KMS-11 (cell line): ENCODE measurements at regions not wholly inside any gene's neighbourhood (a gene's known extent, or its start where the extent isn't known, plus 50 kb on each side); places are given as distances from the start of the nearest gene placed in this dataset.

Experiments
- H2AFZ ChIP-seq: fragments of 200-600 bp; sonication (generic); 2 replicates; pipeline ENCODE4 v1.6.1; 2016; ENCODE audit warnings: antibody characterized with exemption, mixed run types, low read depth
- H3K27ac ChIP-seq: fragments of 200-600 bp; sonication (generic); 2 replicates; pipeline ENCODE4 v1.6.1; 2016; ENCODE audit warnings: mild to moderate bottlenecking, mixed run types
- H3K27me3 ChIP-seq: fragments of 200-600 bp; sonication (generic); 2 replicates; pipeline ENCODE4 v1.6.1; 2017; ENCODE audit warnings: mild to moderate bottlenecking, low read depth, mixed run types, moderate library complexity; ENCODE audit not compliant: insufficient read depth
- H3K36me3 ChIP-seq: fragments of 200-600 bp; sonication (generic); 2 replicates; pipeline ENCODE4 v1.6.1; 2017; ENCODE audit warnings: mild to moderate bottlenecking, mixed run types; ENCODE audit not compliant: insufficient read depth
- H3K4me1 ChIP-seq: fragments of 200-600 bp; sonication (generic); 2 replicates; pipeline ENCODE4 v1.6.1; 2016; ENCODE audit warnings: mild to moderate bottlenecking, low read depth, mixed run types; ENCODE audit not compliant: poor library complexity, severe bottlenecking
- H3K4me2 ChIP-seq: fragments of 200-600 bp; sonication (generic); 2 replicates; pipeline ENCODE4 v1.7.0; 2016; ENCODE audit warnings: mild to moderate bottlenecking, mixed run types
- H3K4me3 ChIP-seq: fragments of 200-600 bp; sonication (generic); IDR thresholded peaks from 2 replicates; pipeline ENCODE4 v1.6.1; 2017; ENCODE audit warnings: low read depth, low read length, mixed read lengths; ENCODE audit not compliant: insufficient read depth
- H3K79me2 ChIP-seq: fragments of 200-600 bp; sonication (generic); 2 replicates; pipeline ENCODE4 v1.6.1; 2016; ENCODE audit warnings: low read depth, mixed run types; ENCODE audit not compliant: insufficient read depth
- H3K9ac ChIP-seq: fragments of 200-600 bp; sonication (generic); 2 replicates; pipeline ENCODE4 v1.6.1; 2016; ENCODE audit warnings: mild to moderate bottlenecking, mixed run types
- H4K20me1 ChIP-seq: fragments of 200-600 bp; sonication (generic); 2 replicates; pipeline ENCODE4 v1.6.1; 2016; ENCODE audit warnings: mild to moderate bottlenecking, mixed run types; ENCODE audit not compliant: insufficient read depth
- TF ChIP-seq, protein P1 (sequence below): fragments of 200-600 bp; sonication (generic); conservative IDR thresholded peaks from 2 replicates; pipeline ENCODE4 v1.6.1; 2017; ENCODE audit warnings: low read depth, mild to moderate bottlenecking, antibody characterized with exemption, low read length, moderate library complexity, mixed read lengths

DNA sequence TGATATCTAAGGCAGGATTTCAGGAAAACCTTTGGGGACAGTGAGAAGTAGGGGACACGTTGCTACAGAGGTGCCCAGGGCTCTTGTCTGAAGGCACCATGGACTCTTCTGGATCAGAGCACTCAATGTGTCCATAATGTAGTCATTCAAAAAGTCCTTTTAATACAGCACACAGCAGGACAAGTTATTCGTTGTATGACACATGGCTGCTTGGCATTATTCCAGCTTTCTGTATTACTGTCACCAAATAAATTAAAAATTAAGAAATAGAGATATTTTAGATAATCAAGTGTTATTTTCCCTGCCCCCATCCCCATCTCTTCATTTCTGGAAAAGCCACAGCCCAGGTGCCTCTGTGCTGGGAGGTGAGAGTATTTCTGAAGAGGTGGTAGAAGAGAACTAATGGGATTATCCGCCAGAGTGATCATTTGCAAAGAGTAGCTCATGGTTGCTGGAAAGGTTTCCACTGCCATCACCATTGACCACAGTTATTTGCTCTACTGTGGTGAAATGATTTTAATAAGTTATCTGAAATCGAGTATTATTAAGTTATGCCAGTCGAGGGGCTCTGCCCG, 83.0 kb downstream of the CXCL12 start:
- Histone ChIP-seq H3K4me2 (no peak overlapping the region), H3K4me1 (no peaks in the 10 kb centered on the region), H4K20me1 (no peaks in the 10 kb centered on the region), H3K79me2 (no peaks in the 10 kb centered on the region), H3K27ac (no peak overlapping the region), H2AFZ (no peak overlapping the region), H3K36me3 (no peaks in the 10 kb centered on the region), H3K27me3 (no peaks in the 10 kb centered on the region), H3K9ac (no peak overlapping the region), H3K4me3 (no peak overlapping the region)
- TF ChIP-seq, protein P1, sequence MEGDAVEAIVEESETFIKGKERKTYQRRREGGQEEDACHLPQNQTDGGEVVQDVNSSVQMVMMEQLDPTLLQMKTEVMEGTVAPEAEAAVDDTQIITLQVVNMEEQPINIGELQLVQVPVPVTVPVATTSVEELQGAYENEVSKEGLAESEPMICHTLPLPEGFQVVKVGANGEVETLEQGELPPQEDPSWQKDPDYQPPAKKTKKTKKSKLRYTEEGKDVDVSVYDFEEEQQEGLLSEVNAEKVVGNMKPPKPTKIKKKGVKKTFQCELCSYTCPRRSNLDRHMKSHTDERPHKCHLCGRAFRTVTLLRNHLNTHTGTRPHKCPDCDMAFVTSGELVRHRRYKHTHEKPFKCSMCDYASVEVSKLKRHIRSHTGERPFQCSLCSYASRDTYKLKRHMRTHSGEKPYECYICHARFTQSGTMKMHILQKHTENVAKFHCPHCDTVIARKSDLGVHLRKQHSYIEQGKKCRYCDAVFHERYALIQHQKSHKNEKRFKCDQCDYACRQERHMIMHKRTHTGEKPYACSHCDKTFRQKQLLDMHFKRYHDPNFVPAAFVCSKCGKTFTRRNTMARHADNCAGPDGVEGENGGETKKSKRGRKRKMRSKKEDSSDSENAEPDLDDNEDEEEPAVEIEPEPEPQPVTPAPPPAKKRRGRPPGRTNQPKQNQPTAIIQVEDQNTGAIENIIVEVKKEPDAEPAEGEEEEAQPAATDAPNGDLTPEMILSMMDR = no peak

DNA sequence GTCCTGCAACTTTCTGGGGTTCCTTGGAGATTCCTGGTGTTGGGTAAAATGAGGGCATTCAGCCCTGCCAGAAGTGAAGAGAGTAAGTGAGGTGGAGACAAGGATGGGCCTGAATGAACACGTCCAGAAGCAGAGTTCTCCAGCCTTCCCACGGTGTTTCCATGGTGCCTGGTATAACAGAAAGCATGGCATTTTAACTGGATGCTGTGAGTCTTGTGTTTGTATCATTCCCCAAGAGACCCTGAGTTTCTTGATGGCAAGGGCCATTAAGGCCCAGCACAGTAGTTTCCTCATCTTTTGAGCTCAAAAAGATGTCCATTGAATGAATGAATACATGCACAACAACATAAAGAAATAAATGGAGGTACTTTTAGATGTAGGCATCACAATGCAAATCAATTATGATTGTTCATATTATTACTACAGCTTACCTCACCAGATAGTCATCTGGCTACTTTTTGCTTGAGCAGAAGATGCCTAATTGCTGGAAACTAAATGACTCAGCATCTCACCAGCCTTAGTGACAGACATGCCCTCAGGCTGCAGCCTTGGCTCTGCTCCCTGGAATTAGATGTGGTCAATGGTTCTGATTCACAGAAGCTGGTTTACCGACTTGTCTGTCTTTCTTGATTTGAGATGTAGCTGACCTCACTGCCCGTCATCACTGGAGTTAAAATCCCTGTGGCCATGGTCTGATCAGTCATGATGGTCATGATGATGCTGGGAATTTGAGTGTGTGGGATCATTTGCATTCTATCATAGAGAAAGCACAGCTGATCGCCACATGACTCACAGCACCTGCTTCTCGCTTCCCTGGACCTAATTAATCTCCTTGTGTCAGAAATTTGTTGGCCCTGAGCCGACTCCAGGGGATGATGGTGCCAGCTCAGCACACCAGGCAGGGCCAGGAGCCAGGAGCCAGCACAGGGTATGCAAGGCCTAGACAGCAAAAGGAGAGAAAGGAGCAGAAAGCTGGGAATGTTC, 83.9 kb downstream of the CXCL12 start:
- no peaks in the 10 kb centered on the region for H3K27me3 ChIP-seq
- H3K9ac ChIP-seq = no peak overlapping the region
- H3K4me2 ChIP-seq = no peak overlapping the region
- no peak overlapping the region for H3K4me3 ChIP-seq
- TF ChIP-seq, protein P1 = no peak
- no peaks in the 10 kb centered on the region for H3K36me3 ChIP-seq
- H3K27ac ChIP-seq = no peak overlapping the region
- no peak overlapping the region for H2AFZ ChIP-seq
- H3K4me1 ChIP-seq = no peaks in the 10 kb centered on the region
- H3K79me2 ChIP-seq = no peaks in the 10 kb centered on the region
- H4K20me1 ChIP-seq = no peaks in the 10 kb centered on the region

DNA sequence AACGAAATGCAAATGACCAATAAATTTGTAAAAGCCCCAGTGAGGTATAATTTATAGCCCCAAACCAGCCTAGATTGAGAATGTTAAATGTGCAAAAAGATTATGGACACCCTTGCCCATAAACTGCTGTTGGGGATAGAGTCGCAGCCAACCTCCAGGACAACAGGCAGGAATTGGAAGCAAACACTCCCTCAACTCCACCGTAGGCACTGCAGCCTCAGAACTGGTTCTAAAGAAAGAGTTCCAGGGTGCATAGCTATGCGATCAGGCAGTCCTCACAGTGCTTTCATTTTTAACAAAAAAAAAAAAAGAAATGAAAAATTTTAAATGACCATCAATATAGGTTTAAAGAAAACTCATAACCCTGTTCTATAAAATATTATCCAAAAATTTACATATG, 86.2 kb downstream of the CXCL12 start:
- Histone ChIP-seq H4K20me1 (no peaks in the 10 kb centered on the region), H3K27me3 (no peaks in the 10 kb centered on the region), H3K36me3 (no peaks in the 10 kb centered on the region), H3K9ac (no peak overlapping the region), H3K4me1 (no peaks in the 10 kb centered on the region), H3K4me2 (no peak overlapping the region), H2AFZ (no peak overlapping the region), H3K79me2 (no peaks in the 10 kb centered on the region), H3K27ac (no peak overlapping the region), H3K4me3 (no peak overlapping the region)
- TF ChIP-seq, protein P1 = no peak

DNA sequence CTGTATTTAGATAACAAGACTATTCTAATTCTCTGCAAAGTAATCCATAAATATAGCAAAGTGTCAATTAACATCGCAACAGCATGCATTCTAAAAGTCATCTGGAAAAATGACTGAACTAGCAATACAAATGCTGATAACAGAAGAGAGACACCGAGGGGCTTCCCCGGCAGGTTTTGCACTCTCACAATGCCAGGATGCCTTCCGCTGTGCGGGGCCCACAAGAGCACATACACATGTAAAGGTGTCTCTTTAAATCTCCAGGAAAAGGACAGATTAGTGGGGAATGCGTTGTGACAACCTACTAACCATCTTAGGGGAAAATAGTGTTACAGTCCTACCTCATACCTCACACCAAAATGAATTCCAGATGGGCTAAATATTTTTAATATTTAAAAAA, 86.9 kb downstream of the CXCL12 start:
- Histone ChIP-seq H2AFZ (no peak overlapping the region), H3K79me2 (no peaks in the 10 kb centered on the region), H3K4me3 (no peak overlapping the region), H3K9ac (no peak overlapping the region), H3K27me3 (no peaks in the 10 kb centered on the region), H3K4me1 (no peaks in the 10 kb centered on the region), H3K36me3 (no peaks in the 10 kb centered on the region), H3K4me2 (no peak overlapping the region), H3K27ac (no peak overlapping the region), H4K20me1 (no peaks in the 10 kb centered on the region)
- TF ChIP-seq, protein P1 = no peak
